Smooth muscle cell (in vitro differentiated cells): ENCODE measurements at regions not wholly inside any gene's neighbourhood (a gene's known extent, or its start where the extent isn't known, plus 50 kb on each side); places are given as distances from the start of the nearest gene placed in this dataset.

Source experiments
- DNase-seq: peaks from one replicate; lab custom pipeline; 2025; ENCODE audit not compliant: unreplicated experiment; lab: John Stamatoyannopoulos, UW
- H2AFZ ChIP-seq: fragments of 200-600 bp; sonication (generic); 2 replicates; pipeline ENCODE4 v1.6.0; 2016; ENCODE audit warnings: antibody characterized with exemption, low read depth, mild to moderate bottlenecking
- H3F3A ChIP-seq: fragments of 200-600 bp; sonication (generic); 2 replicates; pipeline ENCODE4 v1.6.0; 2017; ENCODE audit warnings: antibody characterized with exemption, low read depth
- H3K27ac ChIP-seq: fragments of 200-600 bp; sonication (generic); 2 replicates; pipeline ENCODE4 v1.5.1; 2016; ENCODE audit warnings: low read depth, mild to moderate bottlenecking
- H3K27me3 ChIP-seq: fragments of 200-600 bp; sonication (generic); 2 replicates; pipeline ENCODE4 v1.6.1; 2016; ENCODE audit warnings: low read depth, mild to moderate bottlenecking
- H3K36me3 ChIP-seq: fragments of 200-600 bp; sonication (generic); 2 replicates; pipeline ENCODE4 v1.5.1; 2016; ENCODE audit warnings: low read depth
- H3K4me1 ChIP-seq: fragments of 200-600 bp; sonication (generic); 2 replicates; pipeline ENCODE4 v1.5.1; 2016; ENCODE audit warnings: low read depth
- H3K4me2 ChIP-seq: fragments of 200-600 bp; sonication (generic); 2 replicates; pipeline ENCODE4 v1.6.0; 2016; ENCODE audit warnings: mild to moderate bottlenecking
- H3K4me3 ChIP-seq: fragments of 200-600 bp; sonication (generic); 2 replicates; pipeline ENCODE4 v1.5.1; 2016; ENCODE audit warnings: mild to moderate bottlenecking
- H3K79me2 ChIP-seq: fragments of 200-600 bp; sonication (generic); 2 replicates; pipeline ENCODE4 v1.6.0; 2016; ENCODE audit warnings: low read depth, mild to moderate bottlenecking
- H3K9ac ChIP-seq: fragments of 200-600 bp; sonication (generic); 2 replicates; pipeline ENCODE4 v1.6.0; 2016; ENCODE audit warnings: low read depth
- H3K9me3 ChIP-seq: fragments of 200-600 bp; sonication (generic); replicated peaks from 2 replicates; pipeline ENCODE4 v1.5.1; 2016; ENCODE audit warnings: low read depth
- H4K20me1 ChIP-seq: fragments of 200-600 bp; sonication (generic); 2 replicates; pipeline ENCODE4 v1.6.0; 2016; ENCODE audit warnings: low read depth
- CTCF ChIP-seq: fragments of 200-600 bp; sonication (generic); IDR thresholded peaks from 2 replicates; pipeline ENCODE4 v1.5.1; 2017; ENCODE audit warnings: borderline replicate concordance, mild to moderate bottlenecking, antibody characterized with exemption; ENCODE audit not compliant: insufficient read depth, poor library complexity, severe bottlenecking
- WGBS: methylation state at CpG from one replicate; pipeline ENCODE4 v1.1.7; 2016; ENCODE audit warnings: low lambda C conversion rate; 5-methylcytosine and 5-hydroxymethylcytosine counted together

GRCh38 chr1:109826930-109827349 lies 63.2 kb upstream of the EPS8L3 start:
- WGBS: 88% methylated on average over 10 of the region's 10 CpGs
- DNase-seq: no peak
- Histone ChIP-seq H2AFZ (no peak overlapping the region), H3K4me3 (no peak overlapping the region), H3K4me1 (no peaks in the 10 kb centered on the region), H3K9ac (no peak overlapping the region), H3K27ac (no peak overlapping the region), H3K4me2 (no peak overlapping the region), H4K20me1 (no peaks in the 10 kb centered on the region), H3K36me3 (no peaks in the 10 kb centered on the region), H3K79me2 (no peaks in the 10 kb centered on the region), H3K9me3 (no peaks in the 10 kb centered on the region), H3F3A (no peaks in the 10 kb centered on the region), H3K27me3 (no peaks in the 10 kb centered on the region)
- no peak for TF ChIP-seq CTCF

GRCh38 chr1:109826446-109826845 lies 62.7 kb upstream of the EPS8L3 start:
- no peak overlapping the region for H2AFZ ChIP-seq
- H3K4me1 ChIP-seq: peaks cover 3% of the 10 kb centered on the region

GRCh38 chr1:109824349-109825115 lies 60.8 kb upstream of the EPS8L3 start:
- H3K9ac ChIP-seq: no peak overlapping the region
- no peaks in the 10 kb centered on the region for H3K36me3 ChIP-seq
- H3K4me2 ChIP-seq: no peak overlapping the region
- TF ChIP-seq CTCF: no peak
- no peak for DNase-seq
- peaks cover 3% of the 10 kb centered on the region for H3K4me1 ChIP-seq
- H4K20me1 ChIP-seq: no peaks in the 10 kb centered on the region
- H3K4me3 ChIP-seq: no peak overlapping the region
- peak overlapping the region; percentile 27 for H3K27ac ChIP-seq
- no peaks in the 10 kb centered on the region for H3K79me2 ChIP-seq
- H3K9me3 ChIP-seq: no peaks in the 10 kb centered on the region
- H3K27me3 ChIP-seq: no peaks in the 10 kb centered on the region
- H2AFZ ChIP-seq: no peak overlapping the region
- no peaks in the 10 kb centered on the region for H3F3A ChIP-seq
- WGBS: 75% methylated on average over 12 of the region's 12 CpGs

More at GRCh38 chr1:109826446-109826845, 62.7 kb upstream of the EPS8L3 start:
- H3K4me3 ChIP-seq: no peak overlapping the region
- no peaks in the 10 kb centered on the region for H3F3A ChIP-seq
- no peaks in the 10 kb centered on the region for H3K27me3 ChIP-seq
- no peak for TF ChIP-seq CTCF
- H3K36me3 ChIP-seq: no peaks in the 10 kb centered on the region
- H3K9me3 ChIP-seq: no peaks in the 10 kb centered on the region
- H3K79me2 ChIP-seq: no peaks in the 10 kb centered on the region
- no peak for DNase-seq
- H3K4me2 ChIP-seq: no peak overlapping the region
- no peak overlapping the region for H3K9ac ChIP-seq
- H3K27ac ChIP-seq: no peak overlapping the region
- no peaks in the 10 kb centered on the region for H4K20me1 ChIP-seq
